SK-N-SH (cell line): ENCODE measurements at regions not wholly inside any gene's neighbourhood (a gene's known extent, or its start where the extent isn't known, plus 50 kb on each side); places are given as distances from the start of the nearest gene placed in this dataset.

ENCODE experiments used
- EP300 ChIP-seq, 2 experiments: IDR thresholded peaks; 2 replicates each; pipeline versions ENCODE4 v1.4.0 to v1.6.1; 2012; ENCODE audit warnings: borderline replicate concordance in 1 of 2, low read depth in 1 of 2, low read length in 1 of 2
- GABPA ChIP-seq: IDR thresholded peaks from 2 replicates; pipeline ENCODE4 v1.4.0; 2012; ENCODE audit warnings: low read depth, mild to moderate bottlenecking
- JUND ChIP-seq: IDR thresholded peaks from 2 replicates; pipeline ENCODE4 v1.4.0; 2012
- POLR2AphosphoS5 ChIP-seq: IDR thresholded peaks from 2 replicates; pipeline ENCODE4 v1.6.1; 2012; ENCODE audit warnings: low read depth, low read length
- RAD21 ChIP-seq: IDR thresholded peaks from 2 replicates; pipeline ENCODE4 v1.6.1; 2012; ENCODE audit warnings: mild to moderate bottlenecking, low read length
- RCOR1 ChIP-seq: fragments of 150-350 bp; IDR thresholded peaks from 2 replicates; pipeline ENCODE4 v1.6.1; 2017; ENCODE audit warnings: antibody characterized with exemption, low read length
- TAF1 ChIP-seq: IDR thresholded peaks from 2 replicates; pipeline ENCODE4 v1.6.1; 2012; ENCODE audit warnings: low read depth, mild to moderate bottlenecking, low read length, moderate library complexity, borderline replicate concordance
- TCF12 ChIP-seq: IDR thresholded peaks from 2 replicates; pipeline ENCODE4 v1.4.0; 2012
- TEAD4 ChIP-seq: IDR thresholded peaks from 2 replicates; pipeline ENCODE4 v1.4.0; 2012; ENCODE audit warnings: mild to moderate bottlenecking, borderline replicate concordance; ENCODE audit not compliant: insufficient read depth
- TF ChIP-seq, protein P1 (sequence below): IDR thresholded peaks from 2 replicates; pipeline ENCODE4 v1.6.1; 2012; ENCODE audit warnings: mild to moderate bottlenecking, low read depth, low read length, moderate library complexity
- TF ChIP-seq, protein P2 (sequence below): fragments of 200-600 bp; sonication (generic); IDR thresholded peaks from 2 replicates; pipeline ENCODE4 v1.6.1; 2017; ENCODE audit warnings: antibody characterized with exemption, mild to moderate bottlenecking, moderate library complexity
- TF ChIP-seq, protein P3 (sequence below): IDR thresholded peaks from 2 replicates; pipeline ENCODE4 v1.4.0; 2012; ENCODE audit warnings: low read depth
- TF ChIP-seq, protein P4 (sequence below): IDR thresholded peaks from 2 replicates; pipeline ENCODE4; 2012

DNA sequence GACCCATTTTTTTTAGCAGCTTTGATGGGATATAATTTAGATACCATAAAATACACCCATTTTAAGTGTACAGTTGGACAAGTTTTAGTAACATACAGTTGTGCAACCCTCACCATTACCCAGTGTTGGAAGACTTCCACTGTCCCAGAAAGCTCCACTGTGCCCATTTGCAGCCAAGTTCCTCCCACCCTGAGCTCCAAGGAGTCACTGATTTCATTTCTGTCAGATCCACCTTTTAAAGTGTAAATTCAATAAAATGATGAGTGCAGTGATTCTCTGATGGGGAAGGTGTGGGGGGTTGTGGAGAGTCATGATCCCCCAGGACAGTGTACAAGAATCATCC is 93.2 kb upstream of the IGF1R start:
- no peak for TF ChIP-seq GABPA
- TF ChIP-seq, protein P1, sequence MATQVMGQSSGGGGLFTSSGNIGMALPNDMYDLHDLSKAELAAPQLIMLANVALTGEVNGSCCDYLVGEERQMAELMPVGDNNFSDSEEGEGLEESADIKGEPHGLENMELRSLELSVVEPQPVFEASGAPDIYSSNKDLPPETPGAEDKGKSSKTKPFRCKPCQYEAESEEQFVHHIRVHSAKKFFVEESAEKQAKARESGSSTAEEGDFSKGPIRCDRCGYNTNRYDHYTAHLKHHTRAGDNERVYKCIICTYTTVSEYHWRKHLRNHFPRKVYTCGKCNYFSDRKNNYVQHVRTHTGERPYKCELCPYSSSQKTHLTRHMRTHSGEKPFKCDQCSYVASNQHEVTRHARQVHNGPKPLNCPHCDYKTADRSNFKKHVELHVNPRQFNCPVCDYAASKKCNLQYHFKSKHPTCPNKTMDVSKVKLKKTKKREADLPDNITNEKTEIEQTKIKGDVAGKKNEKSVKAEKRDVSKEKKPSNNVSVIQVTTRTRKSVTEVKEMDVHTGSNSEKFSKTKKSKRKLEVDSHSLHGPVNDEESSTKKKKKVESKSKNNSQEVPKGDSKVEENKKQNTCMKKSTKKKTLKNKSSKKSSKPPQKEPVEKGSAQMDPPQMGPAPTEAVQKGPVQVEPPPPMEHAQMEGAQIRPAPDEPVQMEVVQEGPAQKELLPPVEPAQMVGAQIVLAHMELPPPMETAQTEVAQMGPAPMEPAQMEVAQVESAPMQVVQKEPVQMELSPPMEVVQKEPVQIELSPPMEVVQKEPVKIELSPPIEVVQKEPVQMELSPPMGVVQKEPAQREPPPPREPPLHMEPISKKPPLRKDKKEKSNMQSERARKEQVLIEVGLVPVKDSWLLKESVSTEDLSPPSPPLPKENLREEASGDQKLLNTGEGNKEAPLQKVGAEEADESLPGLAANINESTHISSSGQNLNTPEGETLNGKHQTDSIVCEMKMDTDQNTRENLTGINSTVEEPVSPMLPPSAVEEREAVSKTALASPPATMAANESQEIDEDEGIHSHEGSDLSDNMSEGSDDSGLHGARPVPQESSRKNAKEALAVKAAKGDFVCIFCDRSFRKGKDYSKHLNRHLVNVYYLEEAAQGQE: no peak
- TF ChIP-seq, protein P2, sequence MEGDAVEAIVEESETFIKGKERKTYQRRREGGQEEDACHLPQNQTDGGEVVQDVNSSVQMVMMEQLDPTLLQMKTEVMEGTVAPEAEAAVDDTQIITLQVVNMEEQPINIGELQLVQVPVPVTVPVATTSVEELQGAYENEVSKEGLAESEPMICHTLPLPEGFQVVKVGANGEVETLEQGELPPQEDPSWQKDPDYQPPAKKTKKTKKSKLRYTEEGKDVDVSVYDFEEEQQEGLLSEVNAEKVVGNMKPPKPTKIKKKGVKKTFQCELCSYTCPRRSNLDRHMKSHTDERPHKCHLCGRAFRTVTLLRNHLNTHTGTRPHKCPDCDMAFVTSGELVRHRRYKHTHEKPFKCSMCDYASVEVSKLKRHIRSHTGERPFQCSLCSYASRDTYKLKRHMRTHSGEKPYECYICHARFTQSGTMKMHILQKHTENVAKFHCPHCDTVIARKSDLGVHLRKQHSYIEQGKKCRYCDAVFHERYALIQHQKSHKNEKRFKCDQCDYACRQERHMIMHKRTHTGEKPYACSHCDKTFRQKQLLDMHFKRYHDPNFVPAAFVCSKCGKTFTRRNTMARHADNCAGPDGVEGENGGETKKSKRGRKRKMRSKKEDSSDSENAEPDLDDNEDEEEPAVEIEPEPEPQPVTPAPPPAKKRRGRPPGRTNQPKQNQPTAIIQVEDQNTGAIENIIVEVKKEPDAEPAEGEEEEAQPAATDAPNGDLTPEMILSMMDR: no peak
- TF ChIP-seq TAF1: no peak
- no peak for TF ChIP-seq POLR2AphosphoS5
- no peak for TF ChIP-seq RAD21
- no peak for TF ChIP-seq JUND
- TF ChIP-seq TCF12: no peak
- no peak for TF ChIP-seq RCOR1
- no peak for TF ChIP-seq EP300 (IDR thresholded peaks at IDR 0.05; ENCODE audit: borderline replicate concordance in 1 of 2, low read depth in 1 of 2, low read length in 1 of 2)
- no peak for TF ChIP-seq TEAD4
- TF ChIP-seq, protein P3, sequence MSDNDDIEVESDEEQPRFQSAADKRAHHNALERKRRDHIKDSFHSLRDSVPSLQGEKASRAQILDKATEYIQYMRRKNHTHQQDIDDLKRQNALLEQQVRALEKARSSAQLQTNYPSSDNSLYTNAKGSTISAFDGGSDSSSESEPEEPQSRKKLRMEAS: no peak
- TF ChIP-seq, protein P4, sequence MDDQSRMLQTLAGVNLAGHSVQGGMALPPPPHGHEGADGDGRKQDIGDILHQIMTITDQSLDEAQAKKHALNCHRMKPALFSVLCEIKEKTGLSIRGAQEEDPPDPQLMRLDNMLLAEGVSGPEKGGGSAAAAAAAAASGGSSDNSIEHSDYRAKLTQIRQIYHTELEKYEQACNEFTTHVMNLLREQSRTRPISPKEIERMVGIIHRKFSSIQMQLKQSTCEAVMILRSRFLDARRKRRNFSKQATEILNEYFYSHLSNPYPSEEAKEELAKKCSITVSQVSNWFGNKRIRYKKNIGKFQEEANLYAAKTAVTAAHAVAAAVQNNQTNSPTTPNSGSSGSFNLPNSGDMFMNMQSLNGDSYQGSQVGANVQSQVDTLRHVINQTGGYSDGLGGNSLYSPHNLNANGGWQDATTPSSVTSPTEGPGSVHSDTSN: no peak
